GM04503 (cell line): ENCODE measurements at regions not wholly inside any gene's neighbourhood (a gene's known extent, or its start where the extent isn't known, plus 50 kb on each side); places are given as distances from the start of the nearest gene placed in this dataset.

Experiments
- DNase-seq: peaks from one replicate; pipeline ENCODE4 v3.0.0-alpha.2; 2012; ENCODE audit warnings: low read depth

DNA sequence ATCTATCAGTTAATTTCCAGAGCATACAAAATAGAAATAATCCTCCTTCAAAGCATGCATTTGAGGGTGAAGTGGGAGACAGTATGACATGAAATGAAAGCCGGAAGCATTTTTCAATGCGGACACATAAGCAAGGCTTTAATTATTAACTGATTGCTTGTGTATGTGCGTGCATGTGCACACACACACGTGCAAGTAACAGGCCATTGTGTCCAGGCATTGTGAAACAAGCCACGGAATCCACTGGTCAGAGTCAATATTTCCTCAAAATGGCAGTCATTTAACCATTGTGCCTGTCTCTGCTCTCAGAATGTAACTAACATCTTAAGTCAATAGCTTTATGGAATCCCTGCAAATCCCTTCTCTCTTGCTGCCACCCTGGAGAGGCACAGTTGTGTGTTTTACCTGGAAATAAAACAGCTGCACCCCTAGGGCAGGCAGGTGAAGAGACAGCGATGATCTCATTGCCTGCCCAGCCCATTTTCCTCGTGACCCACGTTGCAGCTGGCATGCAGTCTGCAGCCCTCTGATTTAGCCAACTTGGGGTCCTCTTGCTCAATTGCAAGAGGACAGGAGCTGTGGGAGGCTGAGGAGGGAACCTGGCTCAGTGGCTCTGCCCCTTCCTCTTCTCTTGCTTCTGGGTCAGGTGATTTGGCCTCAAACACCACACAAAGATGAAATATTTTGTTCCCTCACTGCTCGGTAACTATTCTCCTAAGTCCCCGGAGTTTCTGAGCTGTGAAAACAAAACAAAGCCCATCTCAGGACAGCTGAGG, 500.9 kb upstream of the ZMIZ1 start:
- DNase-seq: no peak

- no peak for DNase-seq
Observed at GRCh38 chr10:78568620-78569019, 500.1 kb upstream of the ZMIZ1 start.

- no peak for DNase-seq
Observed at GRCh38 chr10:78570633-78571235, 498.0 kb upstream of the ZMIZ1 start.

DNA sequence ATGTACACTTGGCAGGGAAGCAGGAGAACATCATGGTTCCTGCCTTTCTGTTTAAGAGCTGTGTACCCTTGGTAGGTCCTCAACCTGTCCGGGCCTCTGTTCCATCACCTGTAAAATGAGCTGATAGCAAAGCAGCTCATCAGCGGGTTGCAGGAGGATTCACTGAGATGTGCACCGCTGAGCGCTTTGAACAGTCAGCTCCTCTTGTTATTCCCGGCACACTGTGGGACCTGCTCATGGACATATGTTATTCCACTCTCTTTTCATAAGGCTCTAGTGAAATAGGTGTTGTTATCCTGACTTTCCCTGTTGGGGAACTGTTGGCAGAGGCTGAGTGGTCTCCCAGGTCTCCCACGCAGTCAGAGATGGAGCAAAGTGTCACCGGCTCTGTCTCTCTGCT, 497.5 kb upstream of the ZMIZ1 start:
- DNase-seq: no peak

- no peak for DNase-seq
Observed at GRCh38 chr10:78571891-78572290, 496.9 kb upstream of the ZMIZ1 start.

DNA sequence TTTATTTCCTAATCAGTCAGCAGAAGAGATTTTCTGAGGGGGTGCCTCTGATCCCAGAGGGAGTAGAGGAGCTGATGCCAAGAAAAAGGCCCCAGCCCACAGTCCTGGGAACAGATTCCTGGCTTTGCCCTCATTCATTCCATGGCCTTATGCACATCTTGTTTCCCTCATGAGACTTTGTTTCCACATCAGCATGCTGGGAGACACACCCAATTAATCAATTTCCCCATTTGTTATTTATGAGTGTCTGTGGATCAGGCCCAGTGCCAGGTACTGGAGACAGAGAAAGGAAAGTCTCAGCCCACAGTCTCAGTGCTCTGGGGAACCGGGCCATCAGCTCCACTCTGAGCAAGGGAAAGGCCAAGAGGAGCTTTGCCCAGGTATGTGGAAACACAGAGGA, 496.2 kb upstream of the ZMIZ1 start:
- no peak for DNase-seq

DNA sequence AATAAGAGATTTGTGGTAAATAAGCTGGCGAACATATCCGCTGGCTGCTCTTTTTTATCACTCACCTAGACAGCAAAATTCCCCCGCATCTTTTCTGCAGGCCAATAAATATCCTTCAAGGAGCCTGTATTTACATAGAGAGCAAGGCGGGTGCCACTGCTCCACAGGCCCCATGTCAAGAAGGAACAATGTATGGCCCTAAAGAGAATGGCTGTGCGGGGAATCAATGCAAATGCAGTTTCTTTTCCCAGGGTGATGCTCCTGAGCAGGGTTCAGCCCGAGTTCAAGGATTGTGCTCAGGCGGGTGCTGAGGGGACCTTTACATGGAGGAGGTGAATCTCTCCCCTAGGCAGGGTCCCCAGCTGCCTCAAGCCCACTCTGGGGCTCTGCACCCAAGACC, 494.2 kb upstream of the ZMIZ1 start:
- DNase-seq: no peak

DNA sequence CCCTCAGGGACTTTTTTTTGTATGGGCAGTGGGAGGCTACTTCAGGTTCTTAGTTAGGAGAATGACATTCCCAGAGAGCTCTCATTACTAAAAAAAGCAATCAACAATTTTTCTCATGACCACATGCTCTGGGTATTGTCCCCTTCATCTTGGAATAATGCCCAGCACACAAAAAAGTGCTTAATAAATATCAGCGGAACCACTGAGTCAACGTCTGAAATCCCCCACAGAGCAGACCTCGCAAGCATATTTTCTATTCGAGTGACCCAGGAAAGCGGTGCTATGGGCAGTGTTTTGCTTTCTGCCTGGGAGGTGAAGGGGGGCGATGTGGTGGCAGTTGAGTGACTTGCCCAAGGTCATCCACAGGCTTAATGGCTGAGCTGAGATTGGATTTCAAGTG, 493.4 kb upstream of the ZMIZ1 start:
- DNase-seq: no peak

DNA sequence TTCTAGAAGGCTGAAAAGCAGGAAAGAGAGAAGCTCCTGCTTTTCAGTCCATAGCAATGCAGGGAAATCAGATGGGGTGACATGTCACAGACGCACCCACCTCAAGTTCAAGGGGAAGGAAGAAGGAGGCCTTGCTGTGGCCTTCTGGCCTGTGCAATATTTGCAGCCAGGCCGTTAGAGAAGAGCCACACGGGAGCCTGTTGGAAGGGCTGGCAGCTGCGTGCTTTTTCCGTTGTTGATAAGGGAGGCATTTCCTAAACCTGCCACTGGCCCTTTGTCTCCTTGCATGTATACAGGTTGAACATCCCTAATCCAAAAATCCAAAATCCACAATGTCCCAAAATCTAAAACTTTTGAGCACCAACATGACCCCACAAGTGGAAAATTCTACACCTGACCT, 492.5 kb upstream of the ZMIZ1 start:
- DNase-seq: no peak

GRCh38 chr10:78577712-78578111, 491.1 kb upstream of the ZMIZ1 start:
- no peak for DNase-seq

DNA sequence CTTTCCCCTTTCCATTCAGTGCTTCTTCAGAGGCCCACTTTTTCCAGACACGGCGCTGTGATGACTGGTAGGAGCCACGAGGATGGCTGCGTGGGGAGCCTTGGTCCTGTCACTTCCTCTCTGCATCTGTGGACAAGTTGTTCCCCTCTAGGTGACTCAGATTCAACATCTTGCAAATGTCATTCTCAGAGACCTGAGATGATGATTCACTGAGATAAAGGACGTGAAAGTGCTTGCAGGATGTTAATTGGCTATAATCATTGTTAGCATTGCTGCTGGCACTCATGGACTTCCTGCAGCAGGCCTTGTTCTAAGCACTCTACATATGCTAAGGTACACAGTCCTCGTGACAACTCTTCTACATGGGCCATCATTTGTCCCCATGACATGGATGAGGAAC, 489.8 kb upstream of the ZMIZ1 start:
- DNase-seq: no peak

DNA sequence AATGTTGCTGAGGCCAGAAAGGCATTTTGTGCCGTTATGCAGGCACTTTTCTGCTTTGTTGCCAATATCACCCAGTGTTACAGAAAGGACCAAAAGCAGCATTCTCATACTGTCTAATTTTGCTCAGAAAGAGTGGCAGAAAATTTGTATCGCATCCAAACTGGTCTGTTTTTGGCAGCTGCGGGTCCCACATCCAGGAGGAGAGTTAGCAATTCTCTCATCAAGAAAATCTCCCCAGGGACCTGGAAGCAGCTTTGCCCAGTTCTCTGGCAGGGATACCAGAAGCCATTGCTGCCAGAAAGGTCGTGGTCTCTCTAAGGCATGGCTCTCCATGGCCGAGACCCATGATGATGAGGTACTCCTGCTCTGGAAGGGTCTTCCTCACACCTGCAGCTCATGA, 489.2 kb upstream of the ZMIZ1 start:
- no peak for DNase-seq

DNA sequence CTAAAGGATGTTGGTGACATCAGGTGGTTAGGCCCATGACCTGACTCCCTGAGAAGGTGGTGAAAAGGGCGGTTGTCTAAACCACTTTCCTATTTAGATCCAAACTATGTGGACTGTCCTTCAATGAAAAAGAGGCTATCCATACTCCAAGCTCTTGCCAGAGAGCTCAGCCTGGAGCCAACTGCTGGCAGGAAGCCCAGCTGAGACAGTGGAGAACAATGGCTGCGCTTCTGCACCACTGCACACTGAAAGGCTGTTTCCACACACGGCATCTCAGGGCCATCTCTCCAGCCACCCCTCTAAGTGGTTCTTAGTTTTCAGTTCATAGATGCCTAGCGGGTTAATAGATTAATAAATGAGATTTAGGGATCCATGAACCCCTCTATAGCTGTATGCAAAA, 488.8 kb upstream of the ZMIZ1 start:
- no peak for DNase-seq

- DNase-seq: no peak
Observed at GRCh38 chr10:78581133-78581694, 487.6 kb upstream of the ZMIZ1 start.

GRCh38 chr10:78582540-78582939, 486.2 kb upstream of the ZMIZ1 start:
- DNase-seq: no peak

GRCh38 chr10:78584266-78584665, 484.5 kb upstream of the ZMIZ1 start:
- DNase-seq: no peak

DNA sequence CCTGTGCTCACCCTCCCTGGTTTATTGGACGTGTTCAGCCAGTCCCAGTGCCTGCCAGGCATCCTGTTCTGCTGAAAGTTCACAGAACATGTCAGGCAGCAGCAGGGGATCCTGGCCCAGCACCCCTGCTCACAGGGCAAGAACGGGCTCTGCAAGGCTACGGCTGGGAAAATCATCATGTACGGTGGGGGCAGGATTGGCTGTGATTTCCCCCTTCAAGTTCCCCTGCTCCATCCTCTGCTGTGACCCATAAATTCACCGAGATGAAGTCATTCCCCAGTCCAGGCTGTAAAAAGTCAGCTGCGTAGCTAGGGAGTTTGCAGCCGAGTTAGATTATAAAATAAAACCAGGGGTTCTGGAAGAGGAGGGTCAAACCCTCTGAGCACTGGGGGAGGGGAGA, 484.1 kb upstream of the ZMIZ1 start:
- no peak for DNase-seq

GRCh38 chr10:78585952-78586351, 482.8 kb upstream of the ZMIZ1 start:
- DNase-seq: no peak

GRCh38 chr10:78588194-78588811, 480.5 kb upstream of the ZMIZ1 start:
- no peak for DNase-seq

DNA sequence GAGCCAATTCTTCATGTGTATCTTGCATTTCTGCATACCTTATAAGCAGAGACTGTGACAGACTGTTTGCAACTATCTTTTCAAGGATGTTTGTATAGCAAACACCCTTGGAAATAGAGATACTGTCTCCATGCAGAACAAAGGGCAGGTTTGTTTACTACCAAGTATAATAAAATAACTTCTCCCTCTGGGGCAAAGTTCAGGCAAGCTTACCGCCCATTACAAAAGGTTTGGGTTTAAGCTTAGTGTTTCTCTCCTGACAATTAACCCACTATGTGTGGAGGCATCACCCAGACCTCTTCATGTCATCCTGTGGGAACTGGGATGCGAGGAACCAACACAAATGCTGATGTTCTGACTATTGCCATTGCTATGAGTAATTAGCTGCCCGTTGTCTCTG, 479.1 kb upstream of the ZMIZ1 start:
- no peak for DNase-seq

DNA sequence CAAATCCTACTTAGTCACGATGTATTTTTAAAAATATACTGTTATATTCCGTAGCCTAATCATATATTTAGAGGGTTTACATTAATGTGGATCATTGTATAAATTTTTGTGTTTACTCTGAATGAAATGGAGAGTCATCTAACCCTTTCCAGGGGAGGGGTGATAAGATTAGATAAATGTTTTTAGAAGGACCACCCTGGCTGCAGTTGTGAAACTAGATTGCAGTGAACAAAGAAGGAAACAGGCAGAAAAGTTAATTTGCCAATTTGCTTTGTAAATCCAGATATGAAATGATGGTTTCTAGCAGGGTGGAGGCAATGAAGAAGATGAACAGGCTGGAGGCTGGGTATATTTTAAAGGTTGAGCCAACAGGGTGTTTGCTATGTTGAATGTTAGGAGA, 477.7 kb upstream of the ZMIZ1 start:
- no peak for DNase-seq

GRCh38 chr10:78594559-78595268, 474.1 kb upstream of the ZMIZ1 start:
- no peak for DNase-seq

- DNase-seq: no peak
Observed at GRCh38 chr10:78595269-78595619, 473.5 kb upstream of the ZMIZ1 start.
